ENCODE measurements at regions not wholly inside any gene's neighbourhood (a gene's known extent, or its start where the extent isn't known, plus 50 kb on each side); places are given as distances from the start of the nearest gene placed in this dataset.

GRCh38 chr4:4735136-4735750 is 124.2 kb upstream of the MSX1 start:
- Histone ChIP-seq H3K4me2 (ENCODE audit: control insufficient read depth, extremely low read depth, insufficient read depth, low read depth, low read length) (no peak overlapping the region), H3K27me3 (ENCODE audit: control insufficient read depth, extremely low read depth, insufficient read depth, low read length) (no peaks in the 10 kb centered on the region), H3K9ac (ENCODE audit: control insufficient read depth, extremely low read depth, insufficient read depth, low read length) (no peak overlapping the region), H4K20me1 (ENCODE audit: control insufficient read depth, extremely low read depth, insufficient read depth, low read length) (no peaks in the 10 kb centered on the region), H3K9me1 (ENCODE audit: control insufficient read depth, extremely low read depth, insufficient read depth, low read length) (no peaks in the 10 kb centered on the region), H3K36me3 (ENCODE audit: control insufficient read depth in 2 of 2, extremely low read depth in 1 of 2, insufficient read depth in 2 of 2, low read length in 2 of 2) (no peaks in the 10 kb centered on the region), H3K4me3 (ENCODE audit: control insufficient read depth in 2 of 3, extremely low read depth in 1 of 3, insufficient read depth in 2 of 3, low read depth in 1 of 3, low read length in 3 of 3) (no peak overlapping the region), H3K9me3 (ENCODE audit: control insufficient read depth, low read depth, low read length) (no peaks in the 10 kb centered on the region), H3K79me2 (ENCODE audit: control insufficient read depth, insufficient read depth, low read length) (no peaks in the 10 kb centered on the region), H3K27ac (ENCODE audit: control insufficient read depth, insufficient read depth, low read length) (no peak overlapping the region), H3K4me1 (ENCODE audit: control insufficient read depth, extremely low read depth, insufficient read depth, low read length) (no peaks in the 10 kb centered on the region), H2AFZ (ENCODE audit: control insufficient read depth, low read length) (no peak overlapping the region)
- TF ChIP-seq CTCF (optimal IDR thresholded peaks at IDR 0.05 in 1 of 3, IDR thresholded peaks at IDR 0.05 in 1 of 3, conservative IDR thresholded peaks at IDR 0.05 in 1 of 3; ENCODE audit: extremely low read depth in 1 of 3, insufficient read depth in 2 of 3, low read length in 3 of 3) = no peak
- no peak for TF ChIP-seq EZH2 (IDR thresholded peaks at IDR 0.05; ENCODE audit: low read length)
- no peak for DNase-seq (ENCODE audit: low read depth, low spot score)
- no peak for FAIRE-seq
- dilution Hi-C loops (cut with MboI; ENCODE audit: extremely low pct_ligation_motif_present, low sequenced_read_pairs) = no loop called here

GRCh38 chr4:4734425-4734824 is 125.0 kb upstream of the MSX1 start:
- Histone ChIP-seq H3K4me2 (ENCODE audit: control insufficient read depth, extremely low read depth, insufficient read depth, low read depth, low read length) (no peak overlapping the region), H3K9ac (ENCODE audit: control insufficient read depth, extremely low read depth, insufficient read depth, low read length) (no peak overlapping the region), H3K79me2 (ENCODE audit: control insufficient read depth, insufficient read depth, low read length) (no peaks in the 10 kb centered on the region), H4K20me1 (ENCODE audit: control insufficient read depth, extremely low read depth, insufficient read depth, low read length) (no peaks in the 10 kb centered on the region), H3K36me3 (ENCODE audit: control insufficient read depth in 2 of 2, extremely low read depth in 1 of 2, insufficient read depth in 2 of 2, low read length in 2 of 2) (no peaks in the 10 kb centered on the region), H3K9me1 (ENCODE audit: control insufficient read depth, extremely low read depth, insufficient read depth, low read length) (no peaks in the 10 kb centered on the region), H2AFZ (ENCODE audit: control insufficient read depth, low read length) (no peak overlapping the region), H3K4me3 (ENCODE audit: control insufficient read depth in 2 of 3, extremely low read depth in 1 of 3, insufficient read depth in 2 of 3, low read depth in 1 of 3, low read length in 3 of 3) (no peak overlapping the region), H3K27ac (ENCODE audit: control insufficient read depth, insufficient read depth, low read length) (no peak overlapping the region), H3K9me3 (ENCODE audit: control insufficient read depth, low read depth, low read length) (no peaks in the 10 kb centered on the region), H3K4me1 (ENCODE audit: control insufficient read depth, extremely low read depth, insufficient read depth, low read length) (no peaks in the 10 kb centered on the region), H3K27me3 (ENCODE audit: control insufficient read depth, extremely low read depth, insufficient read depth, low read length) (no peaks in the 10 kb centered on the region)
- TF ChIP-seq CTCF (optimal IDR thresholded peaks at IDR 0.05 in 1 of 3, IDR thresholded peaks at IDR 0.05 in 1 of 3, conservative IDR thresholded peaks at IDR 0.05 in 1 of 3; ENCODE audit: extremely low read depth in 1 of 3, insufficient read depth in 2 of 3, low read length in 3 of 3) (no peak), EZH2 (IDR thresholded peaks at IDR 0.05; ENCODE audit: low read length) (no peak)
- DNase-seq (ENCODE audit: low read depth, low spot score) = no peak
- dilution Hi-C loops (cut with MboI; ENCODE audit: extremely low pct_ligation_motif_present, low sequenced_read_pairs) = no loop called here
- FAIRE-seq = no peak
